ENCODE measurements at regions not wholly inside any gene's neighbourhood (a gene's known extent, or its start where the extent isn't known, plus 50 kb on each side); places are given as distances from the start of the nearest gene placed in this dataset.
"Not testable (repeated sequence)": the region's sequence is repeated elsewhere in the genome, so short reads cannot be mapped to it uniquely, and the experiment has no call there.

- TF ChIP-seq CTCF (IDR thresholded peaks at IDR 0.05) = no peak
- intact Hi-C loops (cut with DNase I) = no loop called here
These were observed 454.1 kb upstream of the FLRT2 start for GRCh38 chr14:85075694-85076476.

GRCh38 chr14:85077716-85078115, 452.2 kb upstream of the FLRT2 start:
- H3K4me3 ChIP-seq; H3K27ac ChIP-seq; H3K9me3 ChIP-seq; H3K27me3 ChIP-seq; H3K36me3 ChIP-seq; ATAC-seq; DNase-seq; intact Hi-C loops (cut with DNase I); H3K4me1 ChIP-seq: not testable (repeated sequence)

More at GRCh38 chr14:85075694-85076476, 454.1 kb upstream of the FLRT2 start:
- H3K4me1 ChIP-seq = no peaks in the 10 kb centered on the region
- no peak overlapping the region for H3K4me3 ChIP-seq
- no peaks in the 10 kb centered on the region for H3K27me3 ChIP-seq
- H3K9me3 ChIP-seq = no peaks in the 10 kb centered on the region
- H3K36me3 ChIP-seq = no peaks in the 10 kb centered on the region
- no peak overlapping the region for H3K27ac ChIP-seq
- DNase-seq (no peak), ATAC-seq (no peak)

- H3K27me3 ChIP-seq = no peaks in the 10 kb centered on the region
- intact Hi-C loops (cut with DNase I) = no loop called here
- DNase-seq (no peak), ATAC-seq (no peak)
- H3K27ac ChIP-seq = no peak overlapping the region
- no peak for TF ChIP-seq CTCF (IDR thresholded peaks at IDR 0.05)
- H3K9me3 ChIP-seq = no peaks in the 10 kb centered on the region
- no peaks in the 10 kb centered on the region for H3K4me1 ChIP-seq
- H3K4me3 ChIP-seq = no peak overlapping the region
- H3K36me3 ChIP-seq = no peaks in the 10 kb centered on the region
These were observed 449.9 kb upstream of the FLRT2 start for GRCh38 chr14:85079842-85080730.

- no peak overlapping the region for H3K4me3 ChIP-seq
- no peak for ATAC-seq
These were observed 445.6 kb upstream of the FLRT2 start for GRCh38 chr14:85084344-85084743.

GRCh38 chr14:85085981-85086380, 444.0 kb upstream of the FLRT2 start:
- no peaks in the 10 kb centered on the region for H3K36me3 ChIP-seq
- no peak overlapping the region for H3K4me3 ChIP-seq
- no peak overlapping the region for H3K27ac ChIP-seq
- intact Hi-C loops (cut with DNase I) = no loop called here
- ATAC-seq (no peak), DNase-seq (no peak)
- H3K4me1 ChIP-seq = no peaks in the 10 kb centered on the region
- no peaks in the 10 kb centered on the region for H3K27me3 ChIP-seq
- no peak for TF ChIP-seq CTCF (IDR thresholded peaks at IDR 0.05)
- H3K9me3 ChIP-seq = no peaks in the 10 kb centered on the region

More at GRCh38 chr14:85084344-85084743, 445.6 kb upstream of the FLRT2 start:
- TF ChIP-seq CTCF (IDR thresholded peaks at IDR 0.05) = no peak
- intact Hi-C loops (cut with DNase I) = no loop called here
- H3K9me3 ChIP-seq = no peaks in the 10 kb centered on the region
- H3K27ac ChIP-seq = no peak overlapping the region
- H3K36me3 ChIP-seq = no peaks in the 10 kb centered on the region
- H3K4me1 ChIP-seq = no peaks in the 10 kb centered on the region
- no peaks in the 10 kb centered on the region for H3K27me3 ChIP-seq
- DNase-seq = no peak

- no peak for TF ChIP-seq CTCF (IDR thresholded peaks at IDR 0.05)
- no peaks in the 10 kb centered on the region for H3K27me3 ChIP-seq
- H3K4me3 ChIP-seq = no peak overlapping the region
- no peaks in the 10 kb centered on the region for H3K36me3 ChIP-seq
- no peaks in the 10 kb centered on the region for H3K4me1 ChIP-seq
- no peak for ATAC-seq
- intact Hi-C loops (cut with DNase I) = no loop called here
- H3K27ac ChIP-seq = no peak overlapping the region
- DNase-seq = no peak
- H3K9me3 ChIP-seq = no peaks in the 10 kb centered on the region
These were observed 442.7 kb upstream of the FLRT2 start for GRCh38 chr14:85087201-85087600.
